ENCODE measurements at regions not wholly inside any gene's neighbourhood (a gene's known extent, or its start where the extent isn't known, plus 50 kb on each side); places are given as distances from the start of the nearest gene placed in this dataset.

DNA sequence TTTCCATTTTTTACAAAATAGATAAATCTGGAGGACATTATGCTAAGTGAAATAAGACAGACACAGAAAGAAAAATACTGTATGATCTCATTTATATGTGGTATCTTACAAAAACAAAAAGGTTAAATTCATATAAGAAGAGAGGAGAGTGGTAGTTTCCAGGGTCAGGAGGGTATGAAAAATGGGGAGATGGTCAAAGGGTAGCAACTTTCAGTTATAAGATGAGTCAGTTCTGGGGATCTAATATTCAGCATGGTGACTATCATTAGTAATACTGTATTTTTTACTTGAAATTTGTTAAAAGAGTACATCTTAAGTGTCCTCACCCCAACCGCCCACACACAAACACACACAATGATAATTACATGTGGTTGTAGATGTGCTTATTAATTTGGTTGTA is 1250.1 kb downstream of the SORCS1 start:
- H3K27ac Mint-ChIP-seq (ENCODE audit: low read depth) = no peak overlapping the region
- no peaks in the 10 kb centered on the region for H3K4me1 Mint-ChIP-seq
- H3K9me3 Mint-ChIP-seq = peaks cover 13% of the 10 kb centered on the region
- DNase-seq (ENCODE audit: low spot score in 2 of 2) = no peak
- no peaks in the 10 kb centered on the region for H3K27me3 Mint-ChIP-seq
- no peaks in the 10 kb centered on the region for H3K36me3 Mint-ChIP-seq (ENCODE audit: insufficient read depth)
- ATAC-seq (replicated peaks; ENCODE audit: extremely low read depth, poor library complexity, severe bottlenecking) = no peak
- H3K4me3 Mint-ChIP-seq = no peak overlapping the region

DNA sequence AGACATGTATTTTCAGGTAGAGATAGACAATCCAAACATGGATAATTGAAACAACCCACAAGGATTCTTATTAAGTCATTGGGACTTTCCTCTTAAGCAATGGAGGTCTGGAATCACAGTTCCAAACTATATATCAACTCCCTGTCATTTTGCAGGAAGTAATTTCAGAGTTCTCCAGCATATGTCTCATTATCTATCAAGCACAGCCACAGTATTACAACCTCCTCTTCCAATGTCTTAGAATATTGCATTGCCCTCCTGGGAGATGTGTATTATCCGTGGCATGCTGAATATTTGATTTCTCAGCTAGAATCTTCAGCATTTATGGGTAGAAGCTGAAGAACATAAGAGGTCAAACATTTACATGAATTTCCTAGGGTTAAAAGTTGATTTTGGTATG is 1255.8 kb downstream of the SORCS1 start:
- Mint-ChIP-seq H3K36me3 (ENCODE audit: insufficient read depth) (no peaks in the 10 kb centered on the region), H3K9me3 (peaks cover 5% of the 10 kb centered on the region), H3K4me3 (no peak overlapping the region)

DNA sequence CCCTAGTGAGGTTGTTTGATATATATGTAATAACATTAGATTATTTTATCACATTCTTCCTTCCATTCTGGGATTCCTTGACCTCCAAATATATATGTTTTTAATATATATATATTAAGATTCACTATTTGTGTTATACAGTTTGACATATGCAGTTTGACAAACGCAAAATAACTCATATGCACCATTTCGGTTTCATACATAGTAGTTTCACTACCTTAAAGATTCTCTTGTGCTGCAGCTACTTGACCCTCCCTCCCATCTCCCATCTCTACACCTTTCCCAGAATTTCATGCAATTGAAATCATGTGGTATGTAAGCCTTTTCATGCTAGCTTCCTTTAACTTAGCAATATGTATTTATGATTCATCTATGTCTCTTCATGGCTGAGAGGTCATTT is 1244.4 kb downstream of the SORCS3 start:
- H3K4me1 Mint-ChIP-seq = no peaks in the 10 kb centered on the region
- H3K27me3 Mint-ChIP-seq = no peaks in the 10 kb centered on the region
- no peak overlapping the region for H3K4me3 Mint-ChIP-seq
- peaks cover 3% of the 10 kb centered on the region for H3K9me3 Mint-ChIP-seq
- DNase-seq (ENCODE audit: low spot score in 2 of 2) = no peak
- no peak overlapping the region for H3K27ac Mint-ChIP-seq (ENCODE audit: low read depth)
- no peak for ATAC-seq (replicated peaks; ENCODE audit: extremely low read depth, poor library complexity, severe bottlenecking)
- H3K36me3 Mint-ChIP-seq (ENCODE audit: insufficient read depth) = no peaks in the 10 kb centered on the region

More for the DNA sequence above, 1255.8 kb downstream of the SORCS1 start:
- DNase-seq (ENCODE audit: low spot score in 2 of 2) (no peak), ATAC-seq (replicated peaks; ENCODE audit: extremely low read depth, poor library complexity, severe bottlenecking) (no peak)
- H3K4me1 Mint-ChIP-seq = no peaks in the 10 kb centered on the region
- H3K27ac Mint-ChIP-seq (ENCODE audit: low read depth) = no peak overlapping the region
- H3K27me3 Mint-ChIP-seq = no peaks in the 10 kb centered on the region

DNA sequence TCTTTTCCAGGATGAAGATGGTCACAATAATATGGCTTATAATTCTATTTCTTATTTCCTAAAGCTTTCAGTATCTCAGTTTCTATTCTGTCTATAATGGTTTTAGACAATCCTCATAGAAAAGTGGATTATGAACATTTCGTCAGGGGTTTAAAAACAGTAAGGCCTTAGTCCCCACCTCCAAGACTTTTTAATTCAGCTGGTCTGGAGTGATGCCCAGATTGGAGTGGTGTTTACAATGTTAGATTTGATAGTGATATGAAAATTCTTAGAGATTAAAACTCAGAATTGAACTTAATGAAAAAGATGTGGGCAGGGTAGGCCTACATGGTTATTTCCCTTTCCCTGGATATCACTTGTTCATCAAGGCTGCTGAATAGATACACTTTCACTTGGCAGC is 1238.3 kb downstream of the SORCS3 start:
- ATAC-seq (replicated peaks; ENCODE audit: extremely low read depth, poor library complexity, severe bottlenecking) = no peak
- no peak overlapping the region for H3K27ac Mint-ChIP-seq (ENCODE audit: low read depth)
- DNase-seq (ENCODE audit: low spot score in 2 of 2) = no peak
- no peaks in the 10 kb centered on the region for H3K36me3 Mint-ChIP-seq (ENCODE audit: insufficient read depth)
- no peaks in the 10 kb centered on the region for H3K27me3 Mint-ChIP-seq
- H3K4me3 Mint-ChIP-seq = no peak overlapping the region
- peaks cover 5% of the 10 kb centered on the region for H3K9me3 Mint-ChIP-seq
- no peaks in the 10 kb centered on the region for H3K4me1 Mint-ChIP-seq

DNA sequence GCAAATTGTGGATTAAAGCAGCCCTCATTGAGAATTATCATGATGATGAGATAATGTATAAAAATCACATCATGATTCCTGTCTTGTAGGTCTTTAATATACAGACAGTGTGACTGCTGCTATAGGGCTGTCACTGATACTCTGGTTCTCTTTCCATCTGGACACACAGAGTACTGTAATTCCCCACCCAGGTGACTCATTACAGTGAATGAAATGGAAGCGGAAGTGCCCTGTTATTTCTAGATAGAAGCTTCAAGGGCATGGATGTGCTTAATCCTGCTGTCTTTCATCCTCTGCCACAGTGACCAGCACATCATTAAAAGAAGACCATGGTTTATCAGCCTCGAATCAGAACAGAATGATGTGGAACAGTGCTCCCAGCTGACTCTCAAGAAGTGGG is 1234.0 kb downstream of the SORCS3 start:
- ATAC-seq (replicated peaks; ENCODE audit: extremely low read depth, poor library complexity, severe bottlenecking) (no peak), DNase-seq (ENCODE audit: low spot score in 2 of 2) (no peak)
- H3K27ac Mint-ChIP-seq (ENCODE audit: low read depth) = no peak overlapping the region
- H3K27me3 Mint-ChIP-seq = no peaks in the 10 kb centered on the region
- no peaks in the 10 kb centered on the region for H3K36me3 Mint-ChIP-seq (ENCODE audit: insufficient read depth)
- no peak overlapping the region for H3K4me3 Mint-ChIP-seq
- peaks cover 6% of the 10 kb centered on the region for H3K9me3 Mint-ChIP-seq
- H3K4me1 Mint-ChIP-seq = no peaks in the 10 kb centered on the region

DNA sequence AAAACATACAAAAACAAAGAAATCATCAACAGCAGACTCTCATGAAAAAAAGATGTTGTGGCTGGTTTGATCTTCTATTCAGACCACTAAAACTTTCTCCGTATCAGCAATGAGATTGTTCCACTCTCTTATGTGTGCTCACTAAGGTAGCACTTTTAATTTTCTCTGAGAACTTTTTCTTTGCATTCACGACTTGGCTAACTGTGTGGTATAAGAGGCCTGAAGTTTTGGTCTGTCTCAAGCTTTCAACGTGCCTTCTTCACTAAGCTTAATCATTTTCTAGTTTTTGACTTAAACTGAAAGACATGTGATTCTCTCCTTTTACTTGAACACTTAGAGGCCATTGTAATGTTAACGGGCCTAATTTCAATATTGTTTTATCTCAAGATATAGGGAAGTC is 1231.6 kb downstream of the SORCS3 start:
- ATAC-seq (replicated peaks; ENCODE audit: extremely low read depth, poor library complexity, severe bottlenecking) (no peak), DNase-seq (ENCODE audit: low spot score in 2 of 2) (no peak)
- Mint-ChIP-seq H3K9me3 (peaks cover 6% of the 10 kb centered on the region), H3K36me3 (ENCODE audit: insufficient read depth) (no peaks in the 10 kb centered on the region), H3K4me3 (no peak overlapping the region), H3K27me3 (no peaks in the 10 kb centered on the region), H3K4me1 (no peaks in the 10 kb centered on the region), H3K27ac (ENCODE audit: low read depth) (no peak overlapping the region)

DNA sequence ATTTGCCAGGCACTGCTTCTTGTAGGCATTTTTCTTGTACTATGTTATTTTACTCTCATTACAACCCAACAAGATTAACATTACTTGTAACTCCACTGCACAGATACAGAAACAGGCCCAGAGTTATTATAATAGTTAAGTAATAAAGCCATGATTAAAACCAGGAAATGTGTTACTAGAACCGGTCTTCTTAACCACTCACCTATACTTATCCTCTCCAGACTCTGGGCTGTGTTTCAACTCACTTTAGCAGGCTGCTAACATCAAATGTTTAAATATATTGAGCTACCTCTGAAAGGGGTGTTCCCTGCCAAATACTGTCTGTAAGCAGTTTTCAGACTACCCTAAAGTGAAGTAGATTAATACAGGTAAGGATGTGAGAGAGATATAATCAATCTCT is 1227.8 kb downstream of the SORCS3 start:
- no peaks in the 10 kb centered on the region for H3K27me3 Mint-ChIP-seq
- no peak for DNase-seq (ENCODE audit: low spot score in 2 of 2)

DNA sequence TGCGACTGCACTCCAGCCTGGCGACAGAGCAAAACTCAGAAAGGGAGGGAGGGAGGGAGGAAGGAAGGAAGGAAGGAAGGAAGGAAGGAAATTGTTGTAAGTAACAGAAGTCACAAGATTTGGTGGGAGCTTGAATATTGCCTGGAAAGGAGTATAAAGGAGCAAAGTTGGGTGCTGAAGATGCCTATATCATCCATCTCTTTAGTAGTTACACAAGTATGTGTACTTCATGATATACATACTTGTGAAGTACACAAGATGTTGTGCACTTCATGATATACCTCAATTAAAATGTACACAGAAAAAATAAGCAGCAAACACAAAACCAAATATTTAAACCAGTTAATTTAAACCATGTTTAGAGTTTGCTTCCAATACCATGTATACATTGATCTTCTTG is 1223.8 kb downstream of the SORCS3 start:
- ATAC-seq (replicated peaks; ENCODE audit: extremely low read depth, poor library complexity, severe bottlenecking) = no peak
- no peak for DNase-seq (ENCODE audit: low spot score in 2 of 2)
- Mint-ChIP-seq H3K27ac (ENCODE audit: low read depth) (no peak overlapping the region), H3K4me3 (no peak overlapping the region), H3K27me3 (no peaks in the 10 kb centered on the region), H3K9me3 (no peaks in the 10 kb centered on the region), H3K36me3 (ENCODE audit: insufficient read depth) (no peaks in the 10 kb centered on the region), H3K4me1 (no peaks in the 10 kb centered on the region)

More for the DNA sequence above, 1227.8 kb downstream of the SORCS3 start:
- Mint-ChIP-seq H3K27ac (ENCODE audit: low read depth) (no peak overlapping the region), H3K4me3 (no peak overlapping the region), H3K4me1 (no peaks in the 10 kb centered on the region), H3K9me3 (peaks cover 5% of the 10 kb centered on the region), H3K36me3 (ENCODE audit: insufficient read depth) (no peaks in the 10 kb centered on the region)
- no peak for ATAC-seq (replicated peaks; ENCODE audit: extremely low read depth, poor library complexity, severe bottlenecking)

DNA sequence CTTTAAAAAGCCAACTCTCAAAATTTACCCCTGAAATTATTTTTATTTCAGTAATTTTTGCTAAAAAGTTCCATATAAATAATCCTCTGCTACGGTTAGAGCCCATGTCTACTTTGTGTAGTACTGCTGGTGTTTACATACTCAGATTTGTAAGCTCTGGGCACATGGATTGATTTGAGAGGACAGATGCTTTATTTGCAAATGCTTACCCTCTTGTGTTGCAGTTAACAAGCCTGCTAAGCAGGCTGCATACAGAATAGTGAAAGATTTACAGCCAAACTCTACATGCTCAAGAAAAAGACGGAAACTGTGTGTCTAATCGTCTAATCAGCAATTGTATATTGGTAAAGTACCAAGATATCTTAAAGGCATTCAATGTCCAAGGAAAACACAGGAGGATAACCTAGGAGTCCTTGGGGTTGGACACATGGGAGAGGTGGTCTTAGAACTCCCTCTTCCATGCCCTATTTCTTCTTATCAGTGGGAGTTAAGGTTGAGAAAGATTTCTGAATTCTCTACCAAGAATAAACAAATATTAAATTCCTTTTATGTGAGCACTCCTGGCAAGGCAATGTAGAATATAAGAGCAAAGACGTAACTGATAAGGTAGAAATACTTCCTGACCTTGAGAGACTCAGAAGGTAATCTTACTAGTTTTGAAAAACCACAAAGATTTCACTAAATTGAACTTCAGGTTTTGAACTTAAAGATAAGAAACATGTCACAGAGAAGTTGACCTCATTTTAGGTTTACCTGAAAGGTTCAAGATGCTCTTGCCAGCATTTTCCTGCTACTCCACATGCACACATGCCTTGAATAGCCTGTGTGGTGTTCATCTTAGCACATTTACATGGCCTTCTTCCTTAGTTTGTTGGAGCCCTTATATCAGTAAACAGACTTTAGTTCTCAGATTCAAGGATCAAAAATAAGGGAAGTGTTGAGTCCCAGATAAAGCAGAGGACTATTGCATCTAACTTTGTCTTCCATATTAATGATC is 1216.5 kb downstream of the SORCS3 start:
- no peaks in the 10 kb centered on the region for H3K4me1 Mint-ChIP-seq
- ATAC-seq (replicated peaks; ENCODE audit: extremely low read depth, poor library complexity, severe bottlenecking) = no peak
- H3K36me3 Mint-ChIP-seq (ENCODE audit: insufficient read depth) = no peaks in the 10 kb centered on the region
- DNase-seq (ENCODE audit: low spot score in 2 of 2) = no peak
- H3K9me3 Mint-ChIP-seq = peaks cover 6% of the 10 kb centered on the region
- no peaks in the 10 kb centered on the region for H3K27me3 Mint-ChIP-seq
- H3K4me3 Mint-ChIP-seq = no peak overlapping the region
- H3K27ac Mint-ChIP-seq (ENCODE audit: low read depth) = no peak overlapping the region

DNA sequence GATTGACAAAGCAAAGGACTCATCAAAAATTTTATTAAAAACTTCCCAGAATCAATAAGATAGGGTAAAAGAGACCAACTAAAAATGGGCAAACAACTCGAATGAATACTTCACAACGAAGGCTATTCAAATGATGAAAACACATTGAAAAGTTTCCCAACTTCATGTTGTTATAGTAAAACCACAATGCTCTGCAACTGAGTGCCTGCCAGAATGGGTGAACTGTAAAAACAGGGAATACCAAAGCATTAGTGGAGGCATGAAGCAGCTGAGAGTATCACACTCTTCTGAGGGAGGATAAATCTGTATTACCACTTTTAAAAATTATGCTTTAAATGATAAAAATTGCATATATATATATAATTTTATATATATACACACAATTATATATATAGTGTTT is 1214.7 kb downstream of the SORCS3 start:
- Mint-ChIP-seq H3K9me3 (peaks cover 6% of the 10 kb centered on the region), H3K4me3 (no peak overlapping the region), H3K36me3 (ENCODE audit: insufficient read depth) (no peaks in the 10 kb centered on the region), H3K27ac (ENCODE audit: low read depth) (no peak overlapping the region), H3K4me1 (no peaks in the 10 kb centered on the region), H3K27me3 (no peaks in the 10 kb centered on the region)
- ATAC-seq (replicated peaks; ENCODE audit: extremely low read depth, poor library complexity, severe bottlenecking) (no peak), DNase-seq (ENCODE audit: low spot score in 2 of 2) (no peak)

DNA sequence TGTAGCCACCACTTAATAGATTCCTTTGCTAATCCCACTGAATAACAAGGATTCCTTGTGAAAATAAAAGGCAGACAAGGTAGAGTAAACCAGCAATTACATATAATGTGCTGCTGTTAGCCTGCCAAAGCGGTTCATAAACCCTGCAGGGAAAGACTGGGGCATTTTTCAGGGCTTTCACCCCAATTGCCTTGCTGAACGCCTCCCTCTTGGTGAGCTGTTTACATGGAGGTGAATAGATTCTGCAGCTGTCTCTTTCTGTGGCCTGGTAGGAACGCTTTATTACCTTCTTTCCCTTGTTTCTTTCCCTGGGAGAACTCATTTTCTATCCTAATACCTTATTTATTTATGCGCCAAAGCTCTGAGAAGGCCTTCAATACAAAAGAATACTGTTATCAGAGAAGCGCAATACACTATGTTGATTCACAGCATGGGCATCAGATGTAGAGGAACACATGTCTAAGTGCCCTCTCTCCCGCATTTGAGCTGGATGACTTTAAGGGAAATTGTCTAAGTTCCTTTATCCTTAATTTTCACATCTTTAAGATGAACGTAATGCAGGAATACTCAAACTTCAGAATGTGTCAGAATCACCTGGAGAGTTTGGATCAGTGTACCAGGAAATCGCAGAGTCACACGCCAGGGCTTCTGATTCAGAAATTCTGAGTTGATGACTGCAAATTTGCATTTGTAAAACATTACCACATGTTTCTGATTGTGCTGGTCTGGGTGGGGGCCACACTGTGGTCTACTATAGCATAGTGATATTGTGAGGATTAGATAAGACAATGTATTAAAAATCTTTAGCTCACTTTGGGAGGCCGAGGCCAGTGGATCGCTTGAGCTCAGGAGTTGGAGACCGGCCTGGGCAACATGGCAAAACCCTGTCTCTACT is 1203.8 kb downstream of the SORCS3 start:
- ATAC-seq (replicated peaks; ENCODE audit: extremely low read depth, poor library complexity, severe bottlenecking) (no peak), DNase-seq (ENCODE audit: low spot score in 2 of 2) (no peak)
- H3K27me3 Mint-ChIP-seq = no peaks in the 10 kb centered on the region
- H3K36me3 Mint-ChIP-seq (ENCODE audit: insufficient read depth) = no peaks in the 10 kb centered on the region
- no peaks in the 10 kb centered on the region for H3K4me1 Mint-ChIP-seq
- H3K9me3 Mint-ChIP-seq = no peaks in the 10 kb centered on the region
- H3K27ac Mint-ChIP-seq (ENCODE audit: low read depth) = no peak overlapping the region
- no peak overlapping the region for H3K4me3 Mint-ChIP-seq

DNA sequence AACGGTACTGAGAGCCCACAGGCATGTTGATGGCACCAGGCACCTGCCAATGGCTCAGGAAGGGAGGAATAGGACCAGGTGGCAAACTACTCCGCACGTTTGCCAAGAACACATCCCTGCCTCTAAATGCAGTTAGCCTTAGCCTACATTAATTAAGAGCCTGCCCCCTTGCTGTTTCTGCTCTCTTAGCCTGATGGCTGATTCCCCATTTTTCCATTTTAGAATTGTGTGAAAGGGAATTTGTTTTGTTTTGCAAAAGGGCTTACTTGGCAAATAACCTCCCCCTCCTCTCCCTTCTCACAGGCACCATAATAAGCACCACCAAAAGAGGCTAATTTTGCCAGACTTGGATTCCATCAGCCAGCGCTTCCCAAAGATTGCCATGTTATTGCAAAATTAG is 1203.2 kb downstream of the SORCS3 start:
- H3K27me3 Mint-ChIP-seq = no peaks in the 10 kb centered on the region
- no peaks in the 10 kb centered on the region for H3K9me3 Mint-ChIP-seq
- DNase-seq (ENCODE audit: low spot score in 2 of 2) = no peak
- no peak overlapping the region for H3K27ac Mint-ChIP-seq (ENCODE audit: low read depth)
- no peaks in the 10 kb centered on the region for H3K36me3 Mint-ChIP-seq (ENCODE audit: insufficient read depth)
- ATAC-seq (replicated peaks; ENCODE audit: extremely low read depth, poor library complexity, severe bottlenecking) = no peak
- H3K4me3 Mint-ChIP-seq = no peak overlapping the region
- H3K4me1 Mint-ChIP-seq = no peaks in the 10 kb centered on the region

DNA sequence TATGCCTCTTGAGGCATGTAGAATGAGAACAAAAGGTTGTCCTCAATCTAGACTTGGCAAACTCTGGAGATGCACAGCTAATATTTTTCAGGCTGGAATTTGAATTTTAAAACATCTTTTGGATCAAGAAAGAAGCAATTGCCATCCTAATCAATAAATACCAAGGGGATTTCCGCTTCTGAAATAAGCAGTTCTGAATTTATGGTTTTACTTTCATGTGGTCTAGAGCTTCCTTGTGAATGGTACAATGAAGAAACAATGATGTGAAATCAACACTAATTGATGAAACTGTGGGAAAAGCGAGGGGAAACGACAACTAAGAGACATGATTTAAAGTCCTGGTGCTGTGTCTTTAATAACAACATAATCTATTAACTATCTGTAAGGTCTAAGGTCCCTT is 1202.7 kb downstream of the SORCS3 start:
- no peaks in the 10 kb centered on the region for H3K36me3 Mint-ChIP-seq (ENCODE audit: insufficient read depth)
- no peak overlapping the region for H3K27ac Mint-ChIP-seq (ENCODE audit: low read depth)
- no peak for ATAC-seq (replicated peaks; ENCODE audit: extremely low read depth, poor library complexity, severe bottlenecking)
- no peak overlapping the region for H3K4me3 Mint-ChIP-seq
- H3K27me3 Mint-ChIP-seq = no peaks in the 10 kb centered on the region
- H3K4me1 Mint-ChIP-seq = no peaks in the 10 kb centered on the region
- DNase-seq (ENCODE audit: low spot score in 2 of 2) = no peak
- H3K9me3 Mint-ChIP-seq = no peaks in the 10 kb centered on the region

All from central memory CD8-positive, alpha-beta T cell (primary cell).